HG02678 (cell line): ENCODE measurements at regions not wholly inside any gene's neighbourhood (a gene's known extent, or its start where the extent isn't known, plus 50 kb on each side); places are given as distances from the start of the nearest gene placed in this dataset.

Experiments used
- ATAC-seq: cut with Tn5 transposase; IDR thresholded peaks from one replicate; pipeline ENCODE4 v1.9.1; 2021; ENCODE audit warnings: mild to moderate bottlenecking, moderate library complexity; ENCODE audit not compliant: unreplicated experiment

DNA sequence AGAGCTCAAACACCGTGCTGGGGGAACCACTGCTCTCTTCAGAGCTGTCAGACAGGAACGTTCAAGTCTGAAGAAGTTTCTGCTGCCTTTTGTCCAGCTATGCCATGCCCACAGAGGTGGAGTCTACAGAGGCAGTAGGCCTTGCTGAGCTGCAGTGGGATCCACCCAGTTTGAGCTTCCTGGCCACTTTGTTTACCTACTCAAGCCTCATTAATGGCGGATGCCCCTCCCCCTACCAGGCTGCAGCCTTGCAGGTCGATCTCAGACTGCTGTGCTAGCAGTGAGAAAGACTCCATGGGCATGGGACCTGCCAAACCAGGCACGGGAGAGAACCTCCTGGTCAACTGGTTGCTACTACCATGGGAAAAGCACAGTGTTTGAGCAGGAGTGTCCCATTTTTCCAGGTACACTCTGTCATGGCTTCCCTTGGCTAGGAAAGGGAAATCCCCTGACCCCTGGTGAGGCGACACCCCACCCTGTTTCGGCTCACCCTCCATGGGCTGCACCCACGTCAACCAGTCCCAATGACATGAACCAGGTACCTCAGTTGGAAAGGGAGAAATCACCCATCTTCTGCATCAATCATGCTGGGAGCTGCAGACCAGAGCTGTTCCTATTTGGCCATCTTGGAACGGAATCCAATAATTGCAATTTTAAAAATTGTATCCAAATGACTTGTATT, 246.9 kb upstream of the ADAMTS16 start:
- no peak for ATAC-seq

DNA sequence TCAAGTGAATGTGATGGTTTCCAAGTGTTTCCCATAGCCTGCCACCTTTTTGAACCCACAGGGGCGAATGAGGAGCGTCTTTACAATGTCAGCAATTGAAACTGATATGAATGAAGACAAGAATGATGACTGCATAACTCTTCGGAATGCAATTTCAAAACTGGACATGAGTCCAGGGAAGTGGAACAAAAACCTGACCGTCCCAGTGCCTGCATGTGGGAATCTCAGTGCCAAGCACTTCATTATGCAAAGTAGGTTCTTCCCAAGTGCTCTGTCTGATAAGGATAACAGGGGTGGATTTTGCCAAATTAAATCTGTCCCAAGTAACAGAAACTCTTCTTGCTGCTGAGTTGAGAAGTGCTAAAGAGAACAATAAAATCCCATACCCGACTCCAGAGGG, 243.8 kb upstream of the ADAMTS16 start:
- no peak for ATAC-seq

DNA sequence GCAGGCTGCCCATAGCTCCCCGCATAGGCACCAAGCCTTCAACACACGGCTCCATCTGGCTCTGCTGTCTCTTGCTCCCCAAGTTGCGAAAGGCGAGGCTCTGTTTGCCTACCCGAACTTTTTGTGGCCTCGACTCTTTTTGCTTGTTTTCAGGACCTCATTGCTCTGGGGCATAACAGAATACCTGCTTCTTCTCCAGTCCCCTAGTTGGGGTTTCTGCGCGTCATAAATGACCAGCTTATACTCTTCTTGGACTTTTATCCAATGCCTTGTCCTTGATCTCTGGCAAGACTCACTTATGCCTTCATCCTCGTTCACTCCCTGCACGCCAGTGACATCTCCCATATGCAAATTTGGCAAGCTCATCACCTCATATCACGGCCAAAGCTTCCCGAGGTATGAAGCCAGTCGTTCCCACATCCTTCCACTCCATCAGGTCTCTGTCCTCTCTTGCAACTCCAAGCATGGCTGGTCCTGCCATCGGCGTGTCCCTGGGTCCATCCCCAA, 238.8 kb upstream of the ADAMTS16 start:
- no peak for ATAC-seq

DNA sequence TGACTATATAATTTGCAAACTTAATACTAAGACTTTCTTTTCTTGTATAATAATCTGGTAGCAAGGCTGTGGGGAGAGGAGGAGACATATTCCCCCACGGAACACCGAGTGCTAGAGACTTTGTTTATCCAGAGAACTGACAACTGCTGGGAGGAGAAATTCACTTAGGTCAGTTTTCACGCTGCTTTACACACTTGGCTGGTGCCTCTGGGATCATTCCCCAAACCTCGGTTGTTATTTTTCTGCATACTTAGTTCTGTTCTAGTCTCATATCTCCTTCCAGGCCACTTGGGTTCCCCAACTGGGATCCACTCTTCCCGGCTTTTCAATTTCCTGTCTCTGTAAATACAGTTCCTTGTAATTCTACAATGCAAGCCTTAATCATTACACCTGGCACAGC, 238.2 kb upstream of the ADAMTS16 start:
- no peak for ATAC-seq

DNA sequence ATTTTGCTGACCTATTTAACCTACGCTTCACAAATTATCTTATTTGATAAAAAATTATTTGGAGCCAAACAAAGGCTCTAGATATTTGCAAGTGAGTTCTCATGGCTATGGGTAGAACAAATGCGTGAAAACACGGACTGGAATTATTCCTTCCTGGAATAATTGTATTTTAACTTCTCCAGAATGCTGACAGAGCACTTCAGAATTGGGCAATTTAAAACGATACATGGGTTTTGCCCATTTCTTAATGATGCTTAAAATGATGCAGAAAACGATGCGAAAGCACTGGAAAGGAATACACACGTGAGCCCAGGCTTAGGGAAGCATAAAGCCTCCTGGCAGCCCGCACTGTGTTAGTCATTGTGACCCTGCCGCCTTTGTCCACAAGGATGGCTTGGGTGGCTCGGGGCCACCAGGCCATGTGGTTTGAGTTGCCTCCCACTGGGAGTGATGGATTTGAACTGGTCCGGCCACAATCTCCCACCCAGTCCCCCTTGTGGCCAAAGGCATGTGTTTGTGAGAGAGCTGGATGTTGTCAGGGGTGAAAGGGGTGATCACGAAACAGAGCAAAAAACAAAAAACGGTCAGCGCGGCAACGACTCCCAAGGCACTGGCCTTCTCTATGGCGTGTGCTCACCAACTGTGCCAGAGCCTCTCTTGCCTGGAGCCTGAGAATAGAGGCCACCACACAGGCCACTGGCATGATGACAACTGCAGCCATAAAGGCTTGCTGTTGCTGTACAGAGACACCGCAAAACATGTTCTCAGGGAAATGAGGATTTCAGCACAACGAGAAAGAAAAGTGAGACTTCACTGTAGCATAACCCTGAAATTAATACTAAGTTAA, 234.2 kb upstream of the ADAMTS16 start:
- no peak for ATAC-seq

DNA sequence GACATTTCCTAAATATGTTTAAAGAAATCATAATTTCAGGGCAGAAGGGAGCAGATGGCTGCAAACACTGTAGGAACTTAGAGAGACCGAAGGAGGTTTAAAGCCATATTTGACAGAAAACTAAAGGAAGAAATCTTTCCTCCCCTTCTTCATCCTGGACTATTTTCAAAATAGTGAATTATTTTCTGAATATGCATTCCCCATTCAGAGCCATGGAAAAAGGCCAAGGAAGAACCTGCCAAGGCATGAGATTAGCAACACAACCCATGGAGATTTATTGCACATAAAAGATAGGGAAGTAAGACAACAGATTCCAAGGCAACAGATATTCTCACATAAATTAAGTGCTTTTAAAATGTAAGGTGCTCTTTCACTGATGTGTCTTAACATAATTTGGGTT, 233.3 kb upstream of the ADAMTS16 start:
- no peak for ATAC-seq

DNA sequence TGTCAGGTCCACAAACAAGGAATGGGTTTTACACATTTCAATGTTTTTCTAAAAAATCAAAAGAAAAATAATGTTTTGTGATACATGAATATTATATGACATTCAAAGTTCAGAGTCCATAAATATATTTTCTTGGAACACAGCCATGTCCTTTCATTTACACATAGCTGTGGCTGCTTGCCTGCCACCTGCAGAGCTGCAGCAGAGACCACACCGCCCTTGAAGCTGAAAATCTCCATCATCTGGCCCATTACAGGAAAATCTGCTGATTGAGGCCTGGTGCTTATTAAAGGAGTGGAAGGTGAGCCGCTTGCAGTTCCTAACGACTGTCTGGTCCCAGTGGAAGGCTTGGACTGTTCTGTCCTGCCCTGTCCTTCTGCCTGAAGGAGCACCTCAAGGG, 232.6 kb upstream of the ADAMTS16 start:
- ATAC-seq: no peak

DNA sequence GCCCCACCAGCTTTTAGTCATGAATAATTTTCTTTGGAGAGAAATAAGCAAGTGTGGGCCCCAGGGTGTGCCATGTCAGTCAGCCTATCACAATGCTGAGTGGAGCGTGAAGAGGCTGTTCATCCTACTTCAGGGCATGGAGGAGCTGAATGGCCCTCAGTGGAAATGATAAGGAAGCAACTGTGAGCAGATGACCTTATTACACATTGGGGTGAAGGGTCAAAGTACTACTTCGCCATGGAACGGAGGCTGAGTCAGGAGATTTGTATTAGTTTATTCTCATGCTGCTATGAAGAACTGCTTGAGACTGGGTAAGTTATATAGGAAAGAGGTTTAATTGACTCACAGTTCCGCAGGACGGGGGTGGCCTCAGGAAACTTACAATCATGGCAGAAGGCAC, 231.0 kb upstream of the ADAMTS16 start:
- ATAC-seq: no peak

DNA sequence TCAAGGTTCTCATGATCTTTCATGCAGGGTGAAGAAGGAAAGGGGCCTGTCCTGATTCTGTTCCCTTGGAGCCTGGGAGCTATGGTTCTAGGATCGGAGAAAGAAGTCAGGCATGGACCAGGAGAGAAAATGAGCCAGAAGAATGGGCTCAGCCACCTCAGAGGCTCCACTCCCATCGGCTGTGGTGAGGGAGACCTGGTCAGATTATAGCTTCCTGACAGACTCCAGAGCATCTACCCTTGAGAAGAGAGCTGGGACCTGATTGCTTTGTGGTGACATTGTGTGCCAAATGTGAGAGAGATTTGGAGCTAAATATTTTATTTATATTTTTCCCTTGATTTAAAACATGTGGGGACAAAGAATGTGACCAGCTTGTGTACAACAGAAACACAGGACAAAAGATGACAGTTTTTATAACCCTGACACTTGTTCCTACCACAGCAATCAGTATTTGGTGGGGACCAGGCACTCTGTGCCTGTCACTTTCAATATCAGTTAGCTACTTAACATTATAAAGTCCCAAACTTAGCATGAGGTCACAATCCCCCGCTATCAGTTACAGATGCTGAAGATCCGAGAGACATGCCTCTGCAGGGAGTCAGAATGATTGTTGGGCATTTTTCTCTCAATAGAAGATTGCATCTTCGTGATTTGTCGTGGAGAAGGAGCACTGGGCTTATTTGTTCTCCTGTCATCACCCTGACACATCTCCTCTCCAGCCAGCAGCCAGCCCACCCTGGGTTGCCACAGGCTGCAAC, 228.3 kb upstream of the ADAMTS16 start:
- ATAC-seq: no peak

DNA sequence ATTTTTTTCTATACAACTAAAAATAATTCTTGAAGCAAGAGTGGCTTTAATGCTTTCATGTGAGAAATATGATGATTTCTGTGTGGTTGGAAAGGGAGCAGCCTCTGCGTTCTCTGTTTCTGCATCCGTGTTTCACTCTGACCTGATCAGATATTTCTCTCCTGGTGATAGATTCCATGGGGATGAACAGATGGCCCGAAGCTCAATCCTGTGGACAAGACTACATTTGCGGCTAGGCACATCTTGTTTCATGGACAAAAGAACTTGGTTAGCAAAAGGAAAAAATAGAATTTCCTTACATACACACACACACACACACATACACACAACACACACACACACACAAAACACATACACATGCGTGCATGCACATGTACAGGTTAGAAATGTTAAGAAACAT, 218.2 kb upstream of the ADAMTS16 start:
- no peak for ATAC-seq

DNA sequence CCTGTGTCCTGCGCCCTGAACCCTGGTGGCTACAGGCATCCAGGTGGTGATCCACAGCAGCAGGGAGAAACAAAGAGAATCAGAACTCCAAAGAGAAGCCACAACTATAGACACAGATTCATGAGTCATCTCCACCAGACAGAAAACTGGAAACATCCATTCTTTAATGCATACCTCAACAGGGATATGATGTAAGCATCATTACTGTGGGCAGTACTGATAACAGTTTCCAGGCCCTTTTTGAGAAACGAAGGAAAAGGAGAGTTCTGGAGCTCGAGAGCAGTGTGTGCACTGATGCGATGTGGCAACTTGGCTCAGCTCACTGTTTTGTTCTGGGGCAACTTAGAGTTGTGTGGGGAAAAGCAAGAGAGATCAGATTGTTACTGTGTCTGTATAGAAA, 215.6 kb upstream of the ADAMTS16 start:
- ATAC-seq: no peak

DNA sequence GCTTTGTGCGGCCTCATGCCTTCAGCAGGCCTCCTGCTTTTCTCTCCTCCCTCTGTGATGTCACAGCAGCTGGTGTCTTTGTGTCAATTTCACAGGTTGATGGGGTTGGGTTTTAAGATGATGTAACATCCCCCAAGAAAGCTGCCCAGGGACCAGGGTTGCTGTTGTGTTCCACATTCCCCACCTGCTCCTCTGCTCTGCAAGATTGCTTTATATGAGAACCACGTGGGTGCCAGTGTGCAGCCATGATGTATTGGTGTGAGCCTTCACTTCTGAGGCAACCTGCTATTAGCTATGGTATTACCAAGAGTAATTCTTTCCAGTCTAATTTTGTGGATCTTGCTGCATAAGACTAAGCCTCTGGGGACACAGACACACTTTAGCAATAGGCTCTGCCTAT, 213.0 kb upstream of the ADAMTS16 start:
- no peak for ATAC-seq

DNA sequence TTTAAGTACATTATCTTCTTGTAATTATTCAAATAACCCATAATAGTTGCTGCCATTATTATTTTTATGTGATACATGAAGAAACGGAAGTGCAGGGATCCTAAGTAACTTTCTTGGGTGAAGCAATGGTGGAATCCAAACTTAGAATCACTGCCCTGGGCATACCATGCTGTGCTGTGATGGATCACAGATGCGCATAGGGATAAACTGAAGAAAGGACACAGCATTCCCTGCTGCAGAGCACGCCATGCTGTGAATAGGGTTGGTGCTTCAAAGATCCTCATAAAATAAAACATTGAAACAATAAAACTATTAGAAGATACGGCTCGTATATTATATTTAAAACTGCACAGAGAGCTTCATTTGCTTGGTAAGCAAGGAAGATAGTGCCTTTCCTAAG, 211.7 kb upstream of the ADAMTS16 start:
- no peak for ATAC-seq

DNA sequence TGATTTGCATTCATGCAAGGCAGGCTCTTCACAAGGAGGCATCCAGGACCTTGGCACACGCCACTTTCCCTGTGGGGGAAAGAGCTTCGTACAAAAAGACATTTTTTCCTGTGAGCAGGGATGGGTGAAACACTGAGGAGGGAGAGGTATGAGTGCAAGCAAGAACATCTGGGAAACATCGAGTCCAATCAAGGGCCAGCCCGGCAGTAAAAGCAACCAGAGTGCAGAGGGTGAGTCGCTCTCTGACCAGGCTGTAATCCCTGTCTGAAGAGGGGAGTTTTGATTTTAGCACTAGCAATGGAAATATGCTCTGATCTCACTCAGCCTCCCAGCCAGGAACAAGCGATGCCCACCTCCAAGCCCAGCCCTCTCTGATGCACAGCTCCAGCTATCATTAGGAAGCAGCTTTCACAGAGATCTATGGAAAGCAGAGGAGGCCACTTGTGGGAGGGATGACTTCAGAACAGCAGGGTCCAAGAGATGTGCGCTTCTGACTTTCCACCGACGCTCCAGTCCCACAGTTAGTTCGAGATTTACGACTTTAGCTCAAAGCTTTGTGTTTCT, 211.0 kb upstream of the ADAMTS16 start:
- ATAC-seq: no peak

DNA sequence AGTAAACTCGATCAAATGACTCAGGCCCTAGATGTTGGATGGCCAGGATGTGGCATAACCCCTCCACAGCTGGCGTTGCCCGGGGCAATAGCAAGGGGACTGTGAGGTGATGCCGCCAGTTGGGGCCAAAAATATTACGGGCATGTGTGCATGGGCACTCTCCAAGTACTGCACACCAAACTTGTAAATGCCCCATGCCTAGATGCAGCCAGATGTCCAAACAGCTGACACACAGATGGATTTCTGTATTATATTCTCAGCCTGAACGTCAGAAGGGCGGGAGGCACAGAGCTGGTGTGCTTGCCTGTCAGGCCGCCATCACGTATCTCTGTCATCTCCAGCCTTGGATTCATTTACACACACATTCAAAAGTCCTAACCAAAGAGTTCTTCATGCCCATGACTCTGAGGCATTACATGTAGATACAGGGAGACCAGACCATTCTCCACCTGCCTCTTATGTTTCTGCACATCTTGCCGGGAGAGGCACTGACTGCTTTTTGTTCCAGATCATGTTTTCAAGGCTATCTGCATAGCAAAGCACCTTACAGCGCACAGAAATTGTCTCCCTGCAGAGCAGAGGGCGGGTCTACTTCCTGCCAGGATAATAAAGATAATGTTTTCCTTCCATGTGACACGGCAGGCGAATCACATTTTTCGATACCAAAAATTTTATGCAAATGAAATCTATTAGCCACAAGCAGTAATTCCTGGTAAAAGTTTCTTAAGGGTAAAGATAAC, 200.9 kb upstream of the ADAMTS16 start:
- no peak for ATAC-seq

DNA sequence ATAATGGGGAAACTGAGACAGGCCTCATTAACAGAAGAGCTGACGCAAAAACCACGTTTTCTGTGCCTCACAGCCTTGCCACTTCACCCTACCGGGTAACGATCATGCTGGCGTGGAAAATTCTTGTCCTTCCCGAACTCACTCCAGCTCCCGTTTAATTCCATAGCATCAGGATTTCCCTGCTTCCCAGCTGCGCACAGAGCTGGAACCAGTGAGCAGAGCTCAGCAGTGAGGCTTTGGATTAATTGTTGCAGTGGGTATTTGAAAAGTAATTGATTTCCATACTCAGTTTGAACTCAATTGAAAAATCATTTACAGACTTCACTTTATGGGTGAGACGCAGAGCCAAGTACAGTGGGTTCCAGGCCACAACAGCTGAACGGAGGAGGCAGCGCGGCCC, 199.0 kb upstream of the ADAMTS16 start:
- ATAC-seq: no peak

DNA sequence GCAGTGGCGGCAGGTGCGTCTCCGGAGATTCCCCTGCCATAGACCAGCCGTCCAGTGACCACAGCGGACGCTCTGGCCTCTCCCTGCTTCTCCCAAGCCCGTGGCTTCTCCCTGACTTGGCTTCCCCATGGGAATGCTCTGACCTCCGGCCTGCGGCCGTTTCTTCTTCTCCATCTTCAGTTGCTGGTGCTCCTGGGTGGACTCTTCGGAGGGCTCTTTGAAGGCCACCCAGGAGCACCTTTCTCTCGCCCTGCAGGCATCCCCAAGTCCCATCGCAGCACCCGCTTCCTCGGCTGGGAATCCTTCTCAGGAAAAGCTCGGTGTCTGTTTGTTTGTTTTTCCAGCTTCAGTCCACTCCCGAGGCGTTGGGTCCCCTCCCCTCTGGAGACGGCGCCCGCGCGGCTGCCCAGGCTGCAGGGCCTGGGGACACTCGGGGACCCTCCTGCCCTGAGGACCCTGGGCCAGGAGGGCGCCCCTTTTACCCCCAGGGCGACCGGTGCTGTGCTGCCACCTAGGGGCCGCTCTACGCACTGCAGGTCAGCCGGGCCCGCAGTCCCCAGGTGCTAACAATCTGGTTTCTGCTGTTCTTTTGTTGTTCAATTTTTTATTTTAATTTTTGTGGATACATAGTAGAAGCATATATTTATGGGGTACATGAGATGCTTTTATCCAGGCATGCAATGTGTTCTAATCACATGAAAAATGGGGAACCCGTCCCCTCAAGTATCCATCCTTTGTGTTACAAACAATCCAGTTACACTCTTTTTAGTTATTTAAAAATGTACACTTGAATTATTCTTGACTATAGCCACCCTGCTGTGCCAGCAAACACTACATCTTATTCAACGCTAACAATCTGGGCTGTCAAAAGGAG, 197.9 kb upstream of the ADAMTS16 start:
- ATAC-seq: peak; percentile 57

DNA sequence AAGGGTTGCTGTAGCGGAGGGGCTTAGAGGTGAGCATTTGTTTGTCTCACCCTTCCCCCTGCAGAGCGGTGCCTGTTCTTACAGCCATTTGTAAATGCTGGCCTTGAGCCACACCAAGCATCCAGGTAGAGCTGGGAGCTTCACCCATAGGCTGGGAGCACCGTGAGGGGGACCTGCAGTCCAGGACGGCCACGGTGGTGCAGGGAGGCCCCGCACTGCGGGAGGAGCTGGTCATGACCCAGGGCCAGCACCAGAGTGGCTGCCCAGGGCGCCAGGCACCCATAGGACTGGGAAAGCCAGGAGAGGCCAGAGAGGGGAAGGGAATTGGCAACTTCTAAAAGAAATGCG, 197.3 kb upstream of the ADAMTS16 start:
- ATAC-seq: no peak

DNA sequence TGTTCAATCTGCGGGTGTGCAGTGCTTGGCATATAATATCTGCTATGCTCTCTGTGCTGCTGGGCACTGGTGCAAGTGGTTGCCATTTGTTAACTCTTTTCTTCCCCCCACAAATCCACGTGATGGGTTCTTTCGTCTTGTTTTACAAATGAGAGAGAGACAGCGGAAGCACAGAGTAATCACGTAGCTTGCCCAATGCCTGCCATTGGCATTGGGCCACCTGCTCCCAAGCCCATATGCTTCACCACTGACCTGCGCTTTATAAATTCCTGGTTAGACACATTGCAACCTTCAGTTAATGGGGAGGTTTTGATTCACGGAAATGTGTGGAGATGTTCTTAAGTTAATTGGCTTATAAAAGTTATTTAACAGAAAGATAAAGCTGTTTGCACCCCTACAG, 194.8 kb upstream of the ADAMTS16 start:
- ATAC-seq: no peak

DNA sequence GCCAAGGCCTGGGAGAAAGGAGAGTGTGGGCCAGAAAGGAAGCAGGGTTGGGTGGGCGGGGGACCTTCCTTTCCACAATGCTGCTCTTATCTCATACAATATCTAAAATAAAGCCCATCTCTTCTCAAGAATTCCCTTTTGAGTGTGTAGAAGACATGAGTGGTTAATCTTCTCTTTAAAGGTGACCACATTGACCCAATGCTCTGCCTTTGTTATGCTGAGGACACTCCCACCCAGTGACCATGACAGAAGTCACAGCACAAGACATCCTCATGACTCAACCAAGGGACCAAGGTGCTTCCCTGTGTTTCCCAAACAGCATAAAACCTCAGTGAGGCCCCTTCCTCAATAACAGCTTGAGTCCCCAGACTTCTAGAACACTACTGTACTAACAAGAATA, 193.0 kb upstream of the ADAMTS16 start:
- no peak for ATAC-seq
